HPDE6-E6E7 (cell line): ENCODE measurements at regions not wholly inside any gene's neighbourhood (a gene's known extent, or its start where the extent isn't known, plus 50 kb on each side); places are given as distances from the start of the nearest gene placed in this dataset.
"Not testable (repeated sequence)": the region's sequence is repeated elsewhere in the genome, so short reads cannot be mapped to it uniquely, and the experiment has no call there.

Source experiments
- DNase-seq: peaks from one replicate; pipeline ENCODE4 v3.0.0; 2011; ENCODE audit warnings: missing footprints; ENCODE audit errors: extremely low spot score

DNA sequence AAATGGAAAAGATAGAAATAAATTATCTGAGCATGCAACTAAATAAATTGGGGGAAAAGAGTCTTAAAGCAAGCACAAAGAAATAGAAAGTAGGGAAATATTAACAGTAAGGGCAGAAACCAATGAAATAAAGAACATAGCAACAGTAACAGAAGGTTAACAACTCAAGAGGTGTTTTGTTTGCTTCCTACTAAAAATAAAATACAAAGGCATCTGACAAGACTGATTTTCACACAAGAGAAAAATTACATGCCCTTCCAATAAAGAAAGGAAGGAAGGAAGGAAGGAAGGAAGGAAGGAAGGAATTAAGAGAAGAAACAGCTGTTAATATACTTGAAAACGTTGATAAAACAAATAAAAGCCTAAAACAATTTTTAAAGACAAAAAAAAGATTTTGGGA, 240.2 kb downstream of the SEC16B start:
- DNase-seq = no peak

DNA sequence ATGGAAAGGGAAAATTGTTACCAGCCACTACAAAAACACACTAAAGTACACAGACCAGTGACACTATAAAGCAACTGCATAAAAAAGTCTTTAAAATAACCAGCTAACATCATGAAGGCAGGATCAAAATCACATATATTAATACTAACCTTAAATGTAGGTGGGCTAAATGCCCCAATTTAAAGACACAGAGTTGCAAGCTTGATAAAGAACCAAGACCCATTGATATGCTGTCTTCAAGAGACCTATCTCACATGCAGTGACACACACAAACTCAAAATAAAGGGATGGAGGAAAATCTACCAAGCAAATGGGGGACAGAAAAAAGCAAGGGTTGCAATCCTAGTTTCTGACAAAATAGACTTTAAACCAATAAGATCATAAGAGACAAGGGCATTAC, 246.3 kb downstream of the SEC16B start:
- DNase-seq = no peak

DNA sequence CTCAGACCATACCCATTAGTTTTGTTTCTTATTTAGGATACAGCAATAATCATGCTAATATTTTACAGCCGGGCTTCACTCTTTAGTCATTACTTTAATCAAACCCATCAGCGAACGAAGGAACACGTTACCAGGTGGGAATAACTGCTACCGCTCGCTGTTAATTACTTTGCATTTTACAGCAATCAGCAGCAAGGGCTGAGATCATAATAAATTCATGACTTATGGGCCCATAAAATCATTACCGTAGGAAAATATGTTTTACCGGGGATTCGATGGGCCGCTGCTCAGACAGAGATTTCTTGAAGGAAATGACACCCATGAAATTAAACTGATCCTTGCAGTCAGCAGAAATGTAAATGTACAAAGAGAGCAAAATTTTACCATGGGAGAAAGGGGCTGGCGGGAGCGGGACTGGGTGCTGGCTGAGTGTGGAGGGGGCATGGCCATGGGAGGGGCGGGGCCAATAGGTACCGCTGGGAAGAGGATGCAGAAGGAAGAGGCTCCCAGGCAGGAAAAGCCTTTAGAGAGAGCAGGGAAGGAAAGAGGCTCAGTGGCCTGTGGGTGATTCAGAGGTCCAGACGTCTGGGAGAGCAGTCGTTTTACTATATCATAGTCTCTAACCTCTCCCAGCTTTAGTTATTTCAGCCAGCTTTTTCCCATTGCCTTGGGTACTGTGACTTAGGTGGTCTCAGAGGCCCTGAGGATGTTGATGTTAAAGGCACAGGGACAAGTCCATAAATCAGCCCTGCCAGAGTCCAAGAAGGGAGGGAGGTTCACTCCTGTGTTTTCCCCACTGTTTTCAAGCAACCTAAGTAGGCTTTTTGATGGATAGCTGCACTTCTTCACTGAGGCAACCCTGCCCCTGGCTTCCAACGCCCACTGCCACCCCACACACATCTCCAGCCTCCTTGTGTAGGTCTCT, 258.9 kb downstream of the SEC16B start:
- no peak for DNase-seq

DNA sequence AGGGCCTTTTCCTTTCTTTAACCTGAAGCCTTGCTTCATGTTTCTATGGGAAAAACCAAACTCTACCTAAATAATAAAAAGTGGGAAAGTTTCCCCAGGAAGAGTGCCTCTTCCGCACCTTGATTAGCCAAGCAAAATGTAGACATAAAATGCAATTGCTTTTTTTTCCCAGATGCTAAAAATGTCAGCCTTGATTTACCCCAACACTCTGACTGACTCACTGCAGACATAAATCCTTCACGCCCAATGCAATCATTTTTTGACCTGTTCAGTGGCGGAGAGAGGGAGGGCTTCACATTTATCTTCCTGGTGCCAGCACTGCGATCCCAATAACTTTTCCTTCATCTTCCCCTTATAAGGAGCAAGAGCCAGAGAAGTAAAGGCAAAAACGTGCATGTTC, 261.5 kb downstream of the SEC16B start:
- DNase-seq = no peak

DNA sequence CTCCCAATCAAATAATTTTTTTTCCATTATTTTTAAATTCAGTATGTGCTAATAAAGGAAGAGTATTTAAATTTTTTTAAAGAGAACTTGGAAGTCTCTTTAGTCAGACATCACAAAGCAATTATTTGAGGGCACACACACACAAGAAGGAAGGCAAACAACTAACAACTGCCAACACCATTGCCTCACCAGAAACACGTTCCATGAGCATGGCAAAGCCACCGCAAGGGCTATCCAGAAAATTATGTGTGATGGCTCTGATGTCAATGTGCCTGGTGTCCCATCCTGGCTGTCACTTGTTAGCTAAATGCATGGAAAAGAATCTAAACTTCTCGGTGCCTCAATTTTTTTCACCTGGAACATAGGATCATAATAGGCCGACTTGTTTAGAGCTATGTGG, 262.9 kb downstream of the SEC16B start:
- no peak for DNase-seq

DNA sequence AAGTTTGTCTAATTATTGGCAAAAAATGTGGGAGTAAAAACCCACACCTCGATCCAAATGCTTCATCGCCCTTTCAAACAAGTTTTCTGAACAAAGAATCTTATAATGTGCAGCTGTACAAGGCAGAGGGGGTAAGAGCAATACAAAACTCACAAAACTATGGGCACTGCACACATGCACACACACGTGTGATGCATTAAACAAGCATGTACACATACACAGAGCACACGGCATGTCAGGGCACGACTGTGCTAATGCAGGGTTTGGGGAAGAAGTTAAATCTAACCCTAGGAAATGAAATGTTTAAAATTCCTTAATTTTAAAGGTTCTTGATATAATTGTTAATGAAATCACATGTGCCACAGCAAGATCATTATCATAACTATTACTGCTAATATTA, 264.0 kb downstream of the SEC16B start:
- DNase-seq = no peak

DNA sequence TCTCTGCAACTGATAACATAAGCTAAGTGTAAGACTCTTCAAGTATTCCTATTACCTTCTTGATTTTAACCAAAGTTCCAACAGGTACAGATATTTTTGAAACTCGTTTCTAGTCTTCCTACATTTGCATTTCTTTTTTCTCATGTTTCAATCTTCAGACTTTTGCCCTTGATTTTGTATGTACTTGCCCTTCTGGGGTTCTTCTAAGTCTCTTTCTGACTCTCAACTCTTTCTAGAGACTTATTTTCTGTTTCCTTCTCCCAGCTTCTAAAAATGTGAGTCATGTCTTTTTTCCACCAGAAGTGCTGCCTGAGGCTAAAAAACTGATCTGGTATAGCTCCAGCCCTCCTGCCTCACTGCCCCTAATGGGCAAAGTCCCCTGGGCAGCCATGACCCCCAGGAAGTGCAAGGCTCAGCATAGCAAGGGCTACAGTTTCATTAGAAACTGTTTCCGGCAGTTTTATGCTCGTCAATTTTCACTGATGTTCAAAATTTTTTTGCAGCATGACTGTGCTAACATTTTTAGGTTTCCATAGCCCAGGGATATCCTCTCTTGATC, 265.9 kb downstream of the SEC16B start:
- DNase-seq = no peak

DNA sequence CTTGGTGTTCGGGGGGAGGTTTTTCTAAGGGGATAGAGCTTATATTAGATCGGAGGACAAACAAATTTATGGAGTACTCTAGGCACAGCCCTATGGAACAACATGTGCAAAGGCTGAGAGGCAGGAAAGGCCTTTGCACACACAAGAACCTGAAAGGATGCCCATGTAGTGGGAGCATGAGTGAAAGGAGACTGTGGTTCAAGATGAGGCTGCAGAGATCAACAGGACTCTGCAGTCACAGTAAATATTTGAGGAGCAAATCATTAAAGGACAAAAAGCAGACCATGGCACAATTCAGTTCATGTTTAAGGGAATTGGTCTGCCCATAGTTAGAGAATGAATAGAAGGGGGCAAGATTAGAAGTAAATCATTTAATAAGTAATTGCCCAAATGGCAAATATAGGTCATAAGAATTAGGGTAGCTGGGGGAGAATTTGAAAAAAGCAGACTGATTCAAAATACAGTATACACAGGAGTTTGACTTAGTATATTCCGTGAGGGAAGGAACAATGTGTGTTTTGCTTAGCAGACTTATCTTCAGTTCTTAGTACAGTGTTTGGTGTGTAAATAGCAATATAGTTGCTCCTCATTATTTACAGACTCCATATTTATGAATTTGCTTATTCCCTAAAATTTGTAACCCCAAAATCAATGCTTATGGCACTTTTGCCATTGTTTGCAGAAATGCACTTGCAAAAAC, 268.1 kb downstream of the SEC16B start:
- DNase-seq = no peak

DNA sequence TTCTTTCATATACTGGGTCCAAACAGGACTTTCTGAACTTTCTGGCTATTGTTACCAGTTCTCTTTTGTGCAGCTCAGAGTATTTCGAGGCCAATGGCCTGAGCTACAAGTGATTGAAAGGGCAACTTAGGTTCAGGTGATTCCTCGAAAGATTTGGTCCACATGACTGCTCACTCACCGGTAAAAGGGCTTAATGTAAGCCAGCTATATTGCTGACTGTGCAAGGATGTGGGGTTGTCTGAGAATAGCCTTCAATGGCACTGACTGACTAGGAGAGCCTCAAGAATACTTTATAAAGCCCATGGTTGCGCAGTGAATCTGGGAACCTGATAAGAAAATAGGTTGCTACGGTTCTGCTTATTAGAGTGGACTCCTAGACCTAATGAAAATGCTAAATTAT, 269.0 kb downstream of the SEC16B start:
- DNase-seq = no peak

DNA sequence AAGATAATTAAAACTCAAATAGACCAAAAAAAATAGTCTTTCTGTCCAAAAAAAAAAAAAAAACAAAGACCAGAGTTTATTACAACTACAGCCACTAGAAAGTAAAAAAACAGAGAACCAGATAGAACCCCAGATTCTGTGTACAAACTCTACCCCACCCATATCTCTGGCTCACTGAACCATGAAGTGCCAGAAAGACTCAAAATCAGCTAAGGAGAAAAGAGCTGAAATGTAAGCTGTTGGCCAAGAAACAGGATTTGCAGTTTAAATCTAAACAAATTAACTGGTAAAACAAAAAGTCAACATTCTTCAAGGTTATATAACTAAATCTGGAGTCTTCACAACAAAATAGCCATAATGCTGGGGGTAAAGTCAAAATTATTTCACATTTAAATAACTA, 278.9 kb downstream of the SEC16B start:
- DNase-seq = no peak

DNA sequence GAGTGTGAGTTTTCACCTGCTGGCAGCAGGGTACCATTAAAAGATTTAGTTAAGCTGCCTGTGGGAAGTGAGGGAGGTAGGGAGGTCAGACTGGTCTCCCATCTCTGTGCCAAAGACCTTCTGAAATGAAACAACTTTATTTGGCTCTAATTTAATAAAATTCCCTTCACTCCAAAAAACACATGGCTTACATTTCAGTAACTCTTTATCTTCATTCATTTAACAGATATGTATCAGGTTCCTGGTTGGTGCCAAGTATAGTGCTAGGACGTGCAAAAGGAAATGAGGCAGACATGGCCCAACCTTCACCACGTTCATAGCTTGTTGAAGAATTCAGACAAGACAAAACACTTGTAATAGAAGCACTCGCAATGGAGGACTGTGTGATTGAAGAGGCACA, 282.3 kb downstream of the SEC16B start:
- no peak for DNase-seq

DNA sequence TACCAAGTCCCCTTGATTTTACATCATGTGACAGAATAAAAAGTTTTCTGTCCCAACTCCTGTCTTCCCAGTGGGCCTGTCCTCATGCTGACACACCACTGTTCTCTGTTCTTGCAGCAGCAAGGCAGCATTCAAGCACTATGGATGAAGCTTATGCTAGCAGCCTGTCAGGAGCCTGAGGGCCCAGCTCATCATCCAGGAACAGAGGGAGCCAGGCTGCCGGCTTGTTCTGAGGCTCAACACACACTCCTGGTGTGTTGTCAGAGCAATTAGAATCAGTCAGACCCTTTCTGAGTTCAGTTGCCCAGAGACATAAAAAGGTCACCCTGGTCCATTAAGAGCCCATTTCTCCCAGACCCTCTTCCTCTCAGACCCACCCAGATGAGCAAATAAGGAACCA, 282.9 kb downstream of the SEC16B start:
- DNase-seq = no peak

DNA sequence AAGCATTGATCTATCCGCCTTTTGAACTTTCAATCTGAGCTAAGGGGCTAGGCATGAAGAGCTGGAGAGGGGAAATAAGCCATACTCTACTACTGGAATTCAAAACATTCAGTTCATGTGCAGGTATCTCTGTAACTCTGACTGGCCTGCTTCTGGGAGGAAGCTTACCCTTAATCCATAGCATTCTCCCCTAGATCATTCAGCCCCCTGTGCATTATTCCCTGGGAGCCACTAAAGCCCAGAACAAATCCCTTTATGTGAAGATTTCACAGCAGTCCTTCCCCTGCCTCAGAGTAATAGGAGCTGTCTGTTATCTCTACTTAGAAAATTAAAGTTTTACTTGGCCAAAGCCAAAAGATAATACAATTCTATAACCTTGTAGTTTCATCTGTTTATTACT, 300.7 kb downstream of the SEC16B start:
- no peak for DNase-seq

DNA sequence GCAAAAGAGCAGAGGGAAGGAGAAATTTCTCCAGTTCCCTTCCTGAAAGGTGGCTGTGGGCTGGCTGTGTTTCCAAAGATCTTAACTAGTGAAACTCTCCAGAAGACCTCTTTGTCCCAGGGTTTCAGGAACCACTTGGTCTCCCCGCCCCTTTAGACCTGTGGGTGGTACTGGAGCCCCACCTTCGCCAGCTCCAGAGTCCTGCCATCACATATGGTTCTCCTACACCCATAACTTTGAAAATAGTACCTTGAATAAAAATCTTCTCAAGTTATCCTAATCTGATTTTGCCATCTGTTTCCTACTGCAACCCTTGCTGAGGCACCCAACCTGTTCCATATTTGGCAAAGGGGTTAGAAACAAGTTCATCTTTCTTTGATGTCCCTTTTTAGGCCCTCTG, 303.9 kb downstream of the SEC16B start:
- DNase-seq = no peak

DNA sequence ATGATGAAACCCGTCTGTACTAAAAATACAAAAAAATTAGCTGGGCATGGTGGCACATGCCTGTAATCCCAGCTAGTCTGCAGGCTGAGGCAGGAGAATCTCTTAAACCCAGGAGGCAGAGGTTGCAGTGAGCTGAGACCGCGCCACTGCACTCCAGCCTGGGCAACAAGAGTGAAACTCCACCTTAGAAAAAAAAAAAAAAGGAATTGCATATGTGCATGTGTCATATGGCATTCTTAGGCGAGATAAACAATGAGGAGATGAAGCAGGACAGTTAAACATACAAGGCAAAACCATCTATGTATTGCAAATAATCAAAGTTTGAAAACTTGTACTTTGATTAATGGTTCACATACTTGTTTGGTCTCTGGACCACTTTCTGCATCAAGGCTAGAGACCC, 305.1 kb downstream of the SEC16B start:
- not testable (repeated sequence) for DNase-seq

DNA sequence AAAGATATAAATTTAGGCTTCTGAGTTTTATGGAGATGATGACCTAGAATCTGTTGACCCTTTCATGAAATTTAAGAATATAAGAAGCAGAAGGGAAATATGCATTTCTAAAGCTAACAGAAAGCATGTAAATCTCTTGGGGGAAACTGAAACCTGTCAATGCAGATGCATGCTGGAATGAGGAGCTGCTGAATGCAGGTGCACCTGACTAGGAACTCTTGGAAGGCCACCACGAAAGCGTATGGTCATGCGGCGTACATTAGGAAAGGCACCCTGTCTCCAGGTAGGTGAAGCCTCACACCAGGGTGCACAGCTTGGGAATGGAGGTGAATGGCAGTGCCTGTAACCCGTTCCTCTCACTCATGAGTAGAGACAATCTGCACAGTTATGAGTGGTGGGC, 309.7 kb downstream of the SEC16B start:
- DNase-seq = no peak

DNA sequence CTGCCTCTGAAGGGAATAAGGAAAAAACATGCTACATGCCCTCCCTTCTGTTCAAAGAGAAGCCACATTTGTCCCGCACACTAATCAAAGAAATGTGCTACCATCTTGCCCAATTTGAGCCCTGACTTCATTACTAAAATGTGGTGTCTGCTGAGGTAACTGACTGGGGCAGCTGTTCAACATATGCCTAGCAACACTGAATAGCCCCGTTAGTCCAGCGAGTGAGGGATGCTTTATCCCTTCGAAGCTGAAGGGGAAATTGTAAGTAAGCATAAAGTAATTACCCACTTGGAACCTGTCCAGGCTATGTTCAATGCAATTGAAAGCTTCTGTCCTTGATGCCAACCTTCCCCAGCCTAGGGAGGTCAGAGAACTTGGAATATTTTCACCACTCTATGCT, 310.6 kb downstream of the SEC16B start:
- no peak for DNase-seq

DNA sequence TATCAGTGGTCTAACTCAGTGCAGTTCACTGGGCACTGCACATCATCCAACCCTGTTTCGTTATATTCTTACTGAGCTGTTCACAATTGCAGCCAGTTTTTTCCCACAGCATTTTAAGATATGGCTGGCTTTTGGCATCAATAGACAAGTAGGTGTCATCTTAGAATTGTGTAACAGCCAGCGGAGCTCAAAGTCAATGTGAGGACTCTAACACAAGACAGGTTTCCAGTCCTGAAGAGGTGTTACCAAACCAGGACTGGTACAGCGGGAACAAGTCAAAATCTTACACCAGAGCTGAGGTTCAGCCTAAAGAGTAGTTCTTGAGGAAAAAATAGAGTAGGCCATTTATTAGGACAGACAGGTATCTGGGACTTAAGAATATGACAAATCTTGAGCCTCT, 313.3 kb downstream of the SEC16B start:
- no peak for DNase-seq

DNA sequence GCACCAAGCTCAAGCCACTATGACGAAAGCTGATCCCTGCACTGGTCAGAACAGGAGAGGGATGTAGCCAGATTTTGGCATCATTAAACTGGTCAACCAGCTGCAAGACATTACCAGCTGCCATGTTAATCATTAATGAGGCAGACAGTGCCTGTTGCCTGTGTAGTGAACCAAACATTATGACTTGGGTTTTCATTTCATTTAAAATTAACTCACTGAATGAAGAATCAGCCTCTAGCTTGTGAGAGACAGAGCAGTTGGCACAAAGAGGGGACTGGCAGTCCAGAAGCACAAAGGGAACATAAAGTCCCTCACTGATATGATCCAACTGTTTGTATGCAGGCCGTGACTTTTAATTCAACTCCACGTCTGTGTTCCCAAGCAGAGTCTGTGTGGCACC, 318.9 kb downstream of the SEC16B start:
- no peak for DNase-seq

DNA sequence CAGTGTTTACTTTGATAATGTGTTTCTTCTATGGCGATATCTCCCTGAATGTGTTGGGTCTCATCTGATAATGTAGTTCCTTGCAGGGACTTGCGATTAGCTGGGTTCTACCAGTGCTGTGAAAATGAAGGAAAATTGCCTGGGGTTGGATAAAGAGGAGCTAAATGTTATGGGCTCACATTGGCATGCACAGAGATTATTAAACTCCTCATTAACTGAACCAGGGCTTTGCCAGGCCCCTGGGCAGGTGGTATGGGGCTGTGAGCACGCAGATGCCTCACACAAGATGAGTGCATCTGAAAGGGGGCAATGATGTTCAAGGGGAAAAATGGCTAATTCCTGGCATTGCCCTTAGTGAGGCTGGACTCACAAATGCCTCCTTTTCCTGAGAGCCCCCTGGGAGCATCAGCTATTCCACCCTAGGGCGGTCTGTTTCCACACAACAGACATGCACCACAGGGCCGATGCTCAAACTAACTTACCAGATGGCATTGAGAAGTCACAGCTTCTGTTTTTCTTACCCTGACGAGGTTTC, 321.1 kb downstream of the SEC16B start:
- DNase-seq = no peak

DNA sequence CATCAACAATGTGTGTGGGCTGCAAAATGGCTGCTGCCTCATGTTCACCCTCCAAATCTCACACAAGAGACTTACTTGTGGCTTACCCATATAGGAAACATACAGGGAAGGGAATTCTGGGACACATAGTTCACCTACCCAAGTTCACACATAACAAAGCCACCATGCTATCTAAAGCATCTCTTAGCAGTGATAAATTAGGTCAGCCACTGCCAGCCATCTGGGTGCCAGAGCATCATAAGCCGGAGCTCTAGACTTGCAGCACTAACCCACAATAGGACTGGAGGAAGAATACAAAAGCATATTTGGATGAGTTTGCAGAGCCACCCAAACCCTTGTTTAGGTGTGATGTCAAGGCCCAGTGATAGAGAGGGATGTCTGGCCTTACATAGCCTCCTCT, 321.7 kb downstream of the SEC16B start:
- no peak for DNase-seq
